GM21423 (cell line): ENCODE measurements at regions not wholly inside any gene's neighbourhood (a gene's known extent, or its start where the extent isn't known, plus 50 kb on each side); places are given as distances from the start of the nearest gene placed in this dataset.

Experiments
- ATAC-seq: cut with Tn5 transposase; IDR thresholded peaks from one replicate; pipeline ENCODE4 v1.9.1; 2021; ENCODE audit warnings: mild to moderate bottlenecking, moderate library complexity; ENCODE audit not compliant: unreplicated experiment

- ATAC-seq, result no peak
These were observed 102.8 kb upstream of the MTPN start for GRCh38 chr7:136079934-136080333.

DNA sequence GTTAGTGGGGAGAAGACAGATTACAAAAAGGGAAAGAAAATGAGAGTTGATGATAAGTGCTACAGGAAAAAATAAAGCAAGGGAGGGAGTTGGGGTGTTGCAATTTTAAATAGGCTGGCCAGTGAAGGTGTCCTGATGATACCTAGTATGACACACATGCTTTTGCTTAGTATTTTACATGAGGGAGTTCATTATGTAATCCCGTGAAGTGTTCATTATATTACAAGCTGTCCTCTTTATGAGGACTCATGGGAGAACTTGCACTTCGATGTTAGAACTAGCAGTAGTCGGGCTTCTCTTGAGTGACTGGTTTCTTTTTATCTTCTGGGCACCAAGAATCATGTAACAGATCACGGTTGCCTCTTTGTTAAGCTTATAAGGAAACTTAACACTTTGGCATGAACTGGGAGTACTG lies 102.3 kb upstream of the MTPN start:
- no peak for ATAC-seq

DNA sequence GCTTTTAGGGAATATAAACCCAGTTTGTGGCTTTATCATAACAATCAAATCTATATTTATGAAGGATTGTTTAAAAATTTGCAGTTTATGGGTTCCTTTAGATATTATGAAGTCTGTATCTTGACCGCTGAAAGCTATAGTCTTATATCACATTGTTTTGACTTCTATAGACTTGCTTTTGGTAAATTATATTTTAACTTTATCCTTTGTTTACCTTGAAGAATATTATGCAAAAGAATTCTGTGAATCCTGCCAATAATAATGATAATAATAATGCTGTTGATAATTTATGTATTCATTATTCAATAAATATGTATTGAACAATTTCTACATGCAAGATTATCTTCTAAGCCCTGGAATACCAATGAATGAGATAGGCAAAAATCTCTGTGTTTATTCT lies 101.9 kb upstream of the MTPN start:
- no peak for ATAC-seq

GRCh38 chr7:136078630-136079029 lies 101.5 kb upstream of the MTPN start:
- ATAC-seq, result no peak

DNA sequence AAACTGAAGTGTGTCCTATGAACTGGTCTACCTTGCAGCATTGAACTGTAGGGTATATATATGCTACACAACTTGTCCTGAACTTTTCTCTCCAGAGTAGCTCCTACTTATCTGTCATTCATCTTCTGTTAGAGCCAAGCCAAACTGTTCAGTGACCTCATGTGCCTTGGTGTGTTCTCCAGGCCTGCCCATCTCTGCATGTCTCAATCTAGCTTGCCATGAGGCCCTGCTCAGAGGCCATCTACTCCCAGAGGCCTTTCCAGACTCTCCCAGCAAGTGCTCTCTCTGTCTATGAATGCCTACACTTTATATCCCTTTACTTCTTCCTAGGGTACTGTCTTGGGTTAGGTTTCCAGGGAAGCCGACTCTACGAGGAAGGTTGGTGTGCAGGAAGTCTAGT lies 99.8 kb upstream of the MTPN start:
- ATAC-seq, result no peak

DNA sequence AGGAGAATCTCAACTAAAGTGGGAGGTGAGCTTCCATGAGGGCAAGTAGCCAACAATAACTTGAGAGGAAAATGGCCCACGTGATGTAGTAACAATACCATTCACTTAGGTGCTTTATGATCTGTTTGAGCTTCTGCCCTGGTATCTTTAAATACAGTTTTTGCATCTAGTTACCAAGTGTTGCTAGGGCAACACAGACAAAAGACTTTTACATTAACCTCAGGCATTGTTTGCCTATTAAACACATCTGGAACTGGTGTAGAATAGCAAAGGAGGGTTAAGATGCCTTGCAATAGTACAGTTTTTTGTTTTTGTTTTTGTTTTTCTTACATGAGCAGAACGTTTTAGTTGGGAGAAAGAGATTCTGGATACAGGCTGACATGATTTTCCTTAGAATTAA lies 97.7 kb upstream of the MTPN start:
- ATAC-seq, result no peak

GRCh38 chr7:136072447-136072846 lies 95.3 kb upstream of the MTPN start:
- no peak for ATAC-seq

- ATAC-seq, result no peak
These were observed 93.8 kb upstream of the MTPN start for GRCh38 chr7:136070736-136071505.

DNA sequence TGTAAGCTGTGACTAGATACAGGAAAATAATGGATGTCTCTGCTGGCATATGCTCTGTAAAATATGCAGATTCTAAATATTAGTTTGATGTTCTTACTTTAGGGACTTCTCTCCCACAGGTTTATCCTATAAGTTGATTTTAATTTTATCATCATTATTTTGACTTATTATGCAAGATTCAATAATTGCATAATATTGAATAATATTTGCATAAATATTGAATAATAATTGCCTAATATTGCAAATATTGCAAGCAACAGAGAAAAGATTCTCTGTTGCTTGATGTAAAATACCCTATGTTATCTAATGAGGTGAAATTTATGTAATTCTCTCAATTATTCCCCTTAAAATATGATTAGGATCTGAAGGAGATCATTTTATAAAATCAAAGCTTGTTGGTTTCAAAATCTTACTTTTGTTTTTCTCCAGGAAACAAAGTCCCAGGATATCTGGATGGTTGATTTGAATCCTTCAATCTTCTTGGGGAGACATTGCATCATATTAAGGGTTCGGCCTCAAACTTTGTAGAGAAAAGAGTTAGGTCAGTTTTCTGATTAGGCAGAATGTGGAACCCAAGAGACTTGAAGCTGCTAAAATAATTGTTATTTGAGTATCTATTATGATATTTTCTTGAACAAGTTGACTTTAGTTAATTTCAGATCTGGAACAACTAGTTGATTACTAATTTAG lies 92.8 kb upstream of the MTPN start:
- ATAC-seq, result no peak

DNA sequence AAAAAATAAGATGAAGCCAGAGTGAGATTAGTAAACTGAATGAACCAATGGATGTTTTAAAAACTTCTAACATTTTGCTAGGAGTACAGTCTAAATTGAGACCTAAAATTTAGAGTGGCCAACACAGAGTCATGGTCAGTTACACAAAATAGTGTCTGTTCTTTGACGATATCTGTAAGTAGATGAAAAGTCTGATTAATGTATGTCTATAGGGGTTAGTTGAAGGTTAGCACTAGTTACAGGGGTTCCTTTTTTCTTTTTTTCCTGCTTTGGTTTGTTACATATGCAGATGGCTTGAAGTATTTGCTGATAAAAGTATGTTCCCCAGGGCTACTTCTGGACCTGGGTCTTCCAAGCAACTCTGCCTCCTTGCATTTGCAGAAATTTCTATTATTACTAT lies 90.1 kb upstream of the MTPN start:
- ATAC-seq, result no peak

- ATAC-seq, result no peak
These were observed 89.4 kb upstream of the MTPN start for GRCh38 chr7:136066304-136067143.

GRCh38 chr7:136064627-136065237 lies 87.6 kb upstream of the MTPN start:
- no peak for ATAC-seq

DNA sequence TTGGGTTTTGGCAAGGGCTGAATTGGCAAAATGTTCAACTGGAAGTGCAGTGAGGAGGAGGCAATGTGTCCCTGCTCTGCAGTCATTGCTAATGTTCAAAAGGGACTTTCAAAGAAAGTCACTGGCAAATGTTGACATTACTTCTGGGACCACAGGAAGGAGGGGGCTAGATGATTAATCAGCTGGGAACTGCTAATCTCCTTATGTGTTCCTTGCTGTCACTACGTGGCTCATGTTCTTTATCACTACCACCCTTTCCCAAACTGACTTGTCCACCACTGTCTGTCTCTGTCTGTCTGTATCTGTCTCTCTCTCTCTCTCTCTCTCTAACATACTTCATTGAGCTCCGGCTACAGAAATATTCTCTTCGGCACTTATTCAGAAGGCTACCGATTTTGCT lies 86.9 kb upstream of the MTPN start:
- ATAC-seq, result no peak

GRCh38 chr7:136063326-136063666 lies 86.1 kb upstream of the MTPN start:
- no peak for ATAC-seq

GRCh38 chr7:136062625-136063325 lies 85.6 kb upstream of the MTPN start:
- ATAC-seq, result no peak

DNA sequence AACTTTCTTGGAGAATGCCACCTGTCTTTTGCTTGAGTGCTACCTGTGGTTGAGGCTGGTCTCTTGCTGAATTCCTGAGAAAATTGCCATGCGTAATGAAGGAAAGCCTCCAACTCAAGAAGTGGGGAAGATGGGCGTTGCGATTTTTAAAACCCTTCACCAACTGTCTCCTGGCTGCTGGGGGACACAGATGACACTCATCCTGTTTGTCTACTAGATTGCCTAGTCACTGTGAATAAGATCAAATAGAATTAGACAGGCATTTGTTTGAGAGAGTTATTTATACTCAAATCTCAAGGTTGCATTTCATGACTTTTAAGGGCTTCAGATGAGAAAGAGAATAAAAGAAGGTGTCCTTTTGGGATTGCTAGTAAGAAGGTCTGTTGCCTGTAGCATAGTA lies 84.3 kb upstream of the MTPN start:
- ATAC-seq, result no peak

DNA sequence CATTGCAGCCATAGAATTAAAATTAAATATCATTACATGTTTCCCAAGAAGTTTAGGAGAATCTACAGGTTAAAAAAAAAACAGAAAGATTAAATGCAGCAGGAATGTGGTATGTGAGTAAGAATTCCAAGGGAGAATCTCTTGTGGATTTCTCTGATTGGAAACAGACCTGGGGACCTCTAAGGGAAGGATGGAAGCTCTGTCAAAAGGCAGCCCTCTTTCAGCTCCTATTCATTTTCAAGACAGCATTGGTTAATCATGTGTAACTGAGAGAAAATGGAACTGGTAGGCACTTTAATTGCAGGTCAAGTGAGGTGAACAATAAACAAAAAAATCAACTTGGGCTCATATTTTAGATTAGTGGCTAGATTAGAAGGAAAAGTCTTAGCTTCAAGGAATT lies 81.4 kb upstream of the MTPN start:
- no peak for ATAC-seq

GRCh38 chr7:136057509-136057908 lies 80.3 kb upstream of the MTPN start:
- ATAC-seq, result no peak

DNA sequence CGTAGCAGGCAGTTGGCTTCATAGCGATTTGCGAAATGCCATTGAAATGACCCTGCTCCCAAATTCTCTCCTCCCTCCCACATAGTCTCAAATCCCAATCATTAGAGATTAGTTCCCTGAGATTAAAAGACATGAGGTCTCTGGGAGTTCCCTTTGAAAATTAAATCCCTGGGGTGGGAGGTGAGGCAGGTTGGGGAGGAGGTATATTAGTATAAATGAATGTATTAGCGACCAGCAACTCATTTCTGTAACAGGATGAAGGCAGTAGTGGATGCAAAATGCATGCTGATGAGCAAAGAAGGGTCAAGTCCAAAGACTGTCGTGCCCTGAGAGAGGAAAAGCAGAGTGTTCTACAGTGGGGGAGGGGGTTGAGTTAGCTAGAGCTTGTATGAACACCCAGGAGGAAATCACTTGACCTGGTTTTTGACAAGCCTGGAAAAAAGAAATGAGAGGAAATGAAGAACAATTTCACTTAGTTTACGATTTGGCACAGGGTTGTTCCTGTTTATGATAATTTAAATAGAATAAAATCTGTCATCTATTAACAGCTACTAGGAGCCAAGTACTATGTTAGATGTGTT lies 79.6 kb upstream of the MTPN start:
- no peak for ATAC-seq

- ATAC-seq, result no peak
These were observed 78.1 kb upstream of the MTPN start for GRCh38 chr7:136055266-136055665.
